GM10266 (cell line): ENCODE measurements at regions not wholly inside any gene's neighbourhood (a gene's known extent, or its start where the extent isn't known, plus 50 kb on each side); places are given as distances from the start of the nearest gene placed in this dataset.

Experiments
- DNase-seq: peaks from one replicate; pipeline ENCODE4 v3.0.0; 2012; ENCODE audit errors: extremely low spot score
- CTCF ChIP-seq: IDR thresholded peaks from 2 replicates; pipeline ENCODE4 v1.5.1; 2012; ENCODE audit warnings: mild to moderate bottlenecking, low read depth; ENCODE audit not compliant: control insufficient read depth, insufficient read depth; ENCODE audit errors: missing control alignments

- DNase-seq, result no peak
- TF ChIP-seq CTCF, result no peak
Measured at GRCh38 chr16:85174871-85175723, 62.8 kb upstream of the CIBAR2 start.

- TF ChIP-seq CTCF, result no peak
- DNase-seq, result no peak
Measured at GRCh38 chr16:85175724-85176233, 63.5 kb upstream of the CIBAR2 start.

- no peak for DNase-seq
- no peak for TF ChIP-seq CTCF
Measured at GRCh38 chr16:85176541-85177447, 64.5 kb upstream of the CIBAR2 start.

GRCh38 chr16:85177448-85177846 is 65.2 kb upstream of the CIBAR2 start:
- no peak for TF ChIP-seq CTCF
- no peak for DNase-seq

- no peak for DNase-seq
- TF ChIP-seq CTCF, result no peak
Measured at GRCh38 chr16:85178006-85178591, 65.8 kb upstream of the CIBAR2 start.

GRCh38 chr16:85178596-85178995 is 66.3 kb upstream of the CIBAR2 start:
- no peak for TF ChIP-seq CTCF
- no peak for DNase-seq
